ENCODE measurements at regions not wholly inside any gene's neighbourhood (a gene's known extent, or its start where the extent isn't known, plus 50 kb on each side); places are given as distances from the start of the nearest gene placed in this dataset.
"Not testable (repeated sequence)": the region's sequence is repeated elsewhere in the genome, so short reads cannot be mapped to it uniquely, and the experiment has no call there.

- FAIRE-seq (no peak), DNase-seq (ENCODE audit: insufficient read length, low spot score) (no peak)
Observed at GRCh38 chr2:167607731-167608130, 639.7 kb downstream of the STK39 start.

DNA sequence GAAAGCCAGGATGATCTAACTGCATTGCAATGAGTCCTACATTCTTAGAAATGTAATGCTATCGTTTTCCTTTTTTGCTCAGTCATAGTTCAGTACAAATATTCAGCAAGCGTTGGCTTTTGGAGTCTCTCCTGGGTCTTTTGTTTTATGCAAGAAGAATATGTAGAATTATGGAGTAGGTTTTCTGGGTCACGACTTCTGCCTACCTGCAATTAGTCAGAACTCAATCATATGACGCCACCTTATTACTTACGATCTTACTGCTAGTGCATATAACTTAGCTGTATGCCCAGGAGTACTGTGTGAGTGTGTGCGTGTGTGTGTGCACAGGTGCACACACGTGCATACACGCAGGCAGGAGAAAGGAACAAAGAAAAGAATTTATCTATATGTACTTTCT is 640.2 kb downstream of the STK39 start:
- DNase-seq (ENCODE audit: insufficient read length, low spot score) (no peak), FAIRE-seq (no peak)

- FAIRE-seq (no peak), DNase-seq (ENCODE audit: insufficient read length, low spot score) (no peak)
Observed at GRCh38 chr2:167602122-167602521, 645.3 kb downstream of the STK39 start.

DNA sequence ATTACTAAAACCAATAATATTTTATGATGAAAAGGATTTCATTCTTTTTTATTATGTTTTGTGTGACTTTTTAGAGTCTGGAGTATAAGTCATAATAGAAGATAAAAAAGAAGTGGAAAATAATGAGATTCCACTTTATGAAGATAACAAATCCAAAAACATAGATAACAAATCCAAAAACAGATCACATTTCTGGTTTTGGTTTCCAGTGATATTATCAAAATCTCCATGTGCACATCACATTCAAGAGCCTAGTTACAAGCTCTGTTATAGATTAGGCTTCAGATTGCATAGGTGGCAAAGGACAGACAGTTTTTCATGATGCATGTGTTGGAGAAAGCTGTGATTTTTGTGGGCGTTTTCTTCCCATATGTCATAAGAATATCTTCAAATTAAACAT is 648.2 kb downstream of the STK39 start:
- FAIRE-seq, result no peak
- no peak for DNase-seq (ENCODE audit: insufficient read length, low spot score)

DNA sequence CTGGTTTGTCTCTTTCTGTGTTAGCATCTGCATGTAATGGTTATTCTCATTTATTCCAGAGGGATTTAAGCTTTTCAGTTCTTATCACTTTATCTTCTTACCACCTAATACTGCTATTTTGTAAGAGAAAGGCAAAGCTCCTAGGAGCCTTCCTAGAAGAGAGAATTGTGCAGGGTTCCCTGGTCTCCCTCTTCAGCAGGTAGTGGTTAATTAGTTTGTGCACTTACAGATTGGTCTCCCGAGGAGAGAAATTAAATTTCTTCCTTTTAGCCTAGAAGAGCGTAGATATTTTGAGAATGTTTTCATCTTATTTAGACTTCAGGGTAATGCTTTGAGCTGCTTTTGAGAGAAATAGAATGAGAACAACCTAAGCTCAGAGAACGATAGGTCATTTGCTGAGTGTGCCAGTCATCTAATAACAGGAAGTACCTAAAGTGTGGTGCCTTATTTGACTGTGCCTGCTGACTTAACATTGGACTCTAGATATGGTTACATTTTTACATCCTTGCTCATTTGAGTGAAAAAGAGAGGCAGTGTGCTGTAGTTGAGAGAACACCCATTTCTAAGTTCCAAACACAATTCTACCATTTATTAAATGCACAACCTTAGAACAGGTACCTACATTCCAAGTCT is 651.4 kb downstream of the STK39 start:
- DNase-seq (ENCODE audit: insufficient read length, low spot score) (no peak), FAIRE-seq (no peak)

- FAIRE-seq (no peak), DNase-seq (ENCODE audit: insufficient read length, low spot score) (no peak)
Observed at GRCh38 chr2:167595021-167595420, 652.4 kb downstream of the STK39 start.

GRCh38 chr2:167592441-167592840 is 655.0 kb downstream of the STK39 start:
- FAIRE-seq (no peak), DNase-seq (ENCODE audit: insufficient read length, low spot score) (no peak)

GRCh38 chr2:167582619-167583018 is 664.8 kb downstream of the STK39 start:
- no peak for DNase-seq (ENCODE audit: insufficient read length, low spot score)
- no peak for FAIRE-seq

DNA sequence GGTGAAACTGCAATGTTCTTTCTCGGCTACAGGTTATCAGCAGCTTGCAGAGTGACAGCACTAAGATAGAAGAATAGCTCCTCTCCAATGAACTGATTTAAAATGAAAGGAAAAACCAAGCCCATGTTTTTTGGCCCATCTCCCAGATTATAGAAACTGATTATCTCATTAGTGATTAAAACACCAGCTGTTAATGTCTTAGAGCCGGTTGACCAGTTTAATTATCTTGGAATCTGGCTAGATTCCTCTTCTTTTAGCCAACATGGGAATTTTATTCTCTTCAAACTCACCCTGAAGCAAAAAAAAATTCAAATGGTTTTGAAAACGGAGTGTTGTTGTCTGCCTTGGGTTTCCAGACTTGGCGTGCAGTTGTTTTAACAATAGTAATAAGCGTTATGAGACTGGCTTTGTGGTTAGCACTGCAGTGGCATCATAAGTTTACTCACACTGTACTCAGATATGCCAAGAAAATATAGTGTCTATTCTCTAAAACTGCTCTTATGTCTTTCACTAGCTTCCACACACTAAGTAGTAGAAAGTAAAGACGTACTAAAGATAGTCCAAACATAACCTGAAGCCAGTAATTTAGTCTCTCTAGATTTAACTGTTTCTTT is 665.3 kb downstream of the STK39 start:
- no peak for DNase-seq (ENCODE audit: insufficient read length, low spot score)
- FAIRE-seq, result no peak

DNA sequence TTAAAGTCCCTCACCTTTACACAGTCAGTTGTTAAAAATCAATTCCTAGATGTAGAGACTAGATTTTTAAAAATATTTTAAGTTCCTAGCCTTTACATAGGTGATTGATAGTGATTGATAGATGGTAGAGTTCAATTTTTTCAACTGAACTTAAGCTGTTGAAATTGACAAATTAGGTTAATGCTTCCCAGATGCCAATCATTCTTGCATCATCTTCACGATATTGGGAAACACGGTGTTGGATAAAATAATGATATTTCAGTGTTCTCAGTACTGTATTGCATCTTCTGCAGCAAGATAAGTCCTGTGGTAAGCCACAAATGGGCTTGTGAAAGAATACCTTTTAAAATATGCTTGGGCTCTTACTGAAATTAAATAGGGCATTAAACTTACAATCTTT is 667.6 kb downstream of the STK39 start:
- DNase-seq (ENCODE audit: insufficient read length, low spot score), result no peak
- FAIRE-seq, result no peak

GRCh38 chr2:167575276-167575675 is 672.1 kb downstream of the STK39 start:
- FAIRE-seq (no peak), DNase-seq (ENCODE audit: insufficient read length, low spot score) (no peak)

DNA sequence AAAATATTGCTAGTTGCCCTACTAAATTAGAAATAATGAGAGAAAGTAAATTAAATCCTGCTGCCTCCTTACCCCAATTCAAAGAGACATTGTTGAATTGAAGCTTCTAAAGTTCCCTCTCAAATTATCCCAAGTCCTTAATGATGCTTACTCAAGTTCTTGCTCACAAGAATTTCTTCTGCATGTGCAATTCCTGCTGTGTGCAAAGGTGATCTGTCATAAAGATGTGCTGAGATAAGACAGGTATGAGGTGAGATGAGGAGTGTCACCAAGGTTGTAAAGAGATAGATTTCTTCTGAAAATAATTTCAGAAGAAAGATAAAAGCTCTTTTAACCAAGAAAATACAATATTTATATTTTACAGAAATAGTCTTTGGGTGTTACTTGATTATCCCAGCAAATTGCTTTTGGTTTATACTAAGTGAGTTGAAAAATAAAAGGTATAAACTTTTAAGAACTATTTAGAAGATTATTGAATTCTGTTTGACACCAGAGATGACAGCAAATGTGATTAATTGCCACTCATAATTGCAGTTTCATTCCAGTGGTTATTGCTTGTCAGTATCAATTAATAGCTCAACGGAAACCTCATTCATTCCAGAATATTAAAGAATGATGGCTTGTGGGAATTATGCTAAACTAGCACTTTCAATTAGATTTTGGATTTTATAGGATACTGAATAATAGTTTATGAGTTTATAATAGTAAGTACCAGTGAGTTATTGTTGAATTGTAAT is 674.3 kb downstream of the STK39 start:
- DNase-seq (ENCODE audit: insufficient read length, low spot score), result no peak
- no peak for FAIRE-seq

GRCh38 chr2:167570370-167570769 is 677.0 kb downstream of the STK39 start:
- DNase-seq (ENCODE audit: insufficient read length, low spot score) (no peak), FAIRE-seq (no peak)

GRCh38 chr2:167563885-167564619 is 675.8 kb downstream of the XIRP2 start:
- FAIRE-seq; DNase-seq (ENCODE audit: insufficient read length, low spot score): not testable (repeated sequence)

DNA sequence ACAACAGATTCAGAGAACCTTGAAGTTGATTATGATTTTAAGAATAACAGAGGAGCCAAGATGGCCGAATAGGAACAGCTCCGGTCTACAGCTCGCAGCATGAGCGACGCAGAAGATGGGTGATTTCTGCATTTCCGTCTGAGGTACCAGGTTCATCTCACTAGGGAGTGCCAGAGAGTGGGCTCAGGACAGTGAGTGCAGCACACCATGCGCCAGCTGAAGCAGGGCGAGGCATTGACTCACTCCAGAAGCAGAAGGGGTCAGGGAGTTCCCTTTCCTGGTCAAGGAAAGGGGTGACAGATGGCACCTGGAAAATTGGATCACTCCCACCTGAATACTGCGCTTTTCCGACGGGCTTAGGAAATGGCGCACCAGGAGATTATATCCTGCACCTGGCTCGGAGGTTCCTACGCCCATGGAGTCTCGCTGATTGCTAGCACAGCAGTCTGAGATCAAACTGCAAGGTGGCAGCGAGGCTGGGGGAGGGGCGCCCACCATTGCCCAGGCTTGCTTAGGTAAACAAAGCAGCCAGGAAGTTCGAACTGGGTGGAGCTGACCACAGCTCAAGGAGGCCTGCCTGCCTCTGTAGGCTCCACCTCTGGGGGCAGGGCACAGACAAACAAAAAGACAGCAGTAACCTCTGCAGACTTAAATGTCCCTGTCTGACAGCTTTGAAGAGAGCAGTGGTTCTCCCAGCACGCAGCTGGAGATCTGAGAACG is 670.2 kb downstream of the XIRP2 start:
- DNase-seq (ENCODE audit: insufficient read length, low spot score); FAIRE-seq: not testable (repeated sequence)

GRCh38 chr2:167555098-167555720 is 666.9 kb downstream of the XIRP2 start:
- FAIRE-seq (no peak), DNase-seq (ENCODE audit: insufficient read length, low spot score) (no peak)

DNA sequence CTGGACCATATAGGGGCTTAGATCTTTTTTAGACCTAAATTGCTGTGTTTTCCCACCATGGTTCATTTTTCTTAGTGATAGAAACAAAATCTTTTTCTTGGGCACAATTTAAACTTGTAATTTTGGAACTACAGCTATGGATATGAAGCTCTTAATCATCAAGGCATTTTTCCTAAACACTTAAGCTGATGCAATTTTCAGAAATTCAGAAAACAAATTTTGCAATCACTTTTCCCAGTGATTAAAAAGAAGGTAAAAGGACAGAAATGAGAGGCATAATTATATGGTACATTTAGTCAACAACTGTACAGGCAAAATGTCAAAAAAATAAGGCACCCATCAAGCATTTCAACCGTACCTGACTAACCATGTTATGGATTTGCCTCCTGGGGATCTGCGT is 665.4 kb downstream of the XIRP2 start:
- no peak for FAIRE-seq
- DNase-seq (ENCODE audit: insufficient read length, low spot score), result no peak

DNA sequence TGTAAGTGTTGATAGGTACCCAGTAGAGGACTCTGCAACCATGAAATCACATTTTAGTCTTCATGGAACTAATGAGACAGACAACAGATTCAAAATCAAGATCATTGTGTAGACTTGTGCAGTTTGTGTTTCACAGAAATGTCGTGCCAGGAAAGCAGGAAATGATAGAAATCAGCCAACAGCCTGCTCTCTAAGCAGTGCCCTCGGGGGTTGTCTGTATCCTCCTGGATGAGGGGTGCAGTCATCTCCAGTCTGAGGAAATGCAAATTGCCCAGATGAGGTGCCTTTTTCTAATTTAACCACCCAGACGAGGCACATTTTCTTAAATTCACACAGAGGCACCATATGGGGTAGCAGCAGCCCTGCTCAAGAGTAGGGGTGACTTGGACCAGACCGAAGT is 663.1 kb downstream of the XIRP2 start:
- FAIRE-seq (no peak), DNase-seq (ENCODE audit: insufficient read length, low spot score) (no peak)

DNA sequence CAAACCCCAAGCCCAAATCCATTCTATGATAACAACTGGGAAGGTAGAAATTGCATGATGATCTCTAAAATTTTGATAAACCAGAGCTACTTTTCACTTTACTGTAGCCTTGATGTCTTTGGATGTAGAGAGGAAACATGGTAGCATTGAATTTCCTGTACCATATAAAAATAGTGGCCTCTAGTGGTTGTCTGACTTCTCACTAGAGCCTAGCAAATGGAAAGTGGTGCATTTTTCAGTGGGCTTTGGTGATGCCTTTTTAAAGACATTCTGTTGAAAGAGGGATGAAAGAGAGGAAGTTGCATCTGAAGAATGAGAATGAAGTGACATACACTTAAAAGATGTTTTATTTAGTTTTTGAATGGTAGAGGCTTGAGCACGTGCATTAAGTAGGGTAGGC is 662.2 kb downstream of the XIRP2 start:
- peak; percentile 3 for DNase-seq (ENCODE audit: insufficient read length, low spot score)
- FAIRE-seq, result no peak

DNA sequence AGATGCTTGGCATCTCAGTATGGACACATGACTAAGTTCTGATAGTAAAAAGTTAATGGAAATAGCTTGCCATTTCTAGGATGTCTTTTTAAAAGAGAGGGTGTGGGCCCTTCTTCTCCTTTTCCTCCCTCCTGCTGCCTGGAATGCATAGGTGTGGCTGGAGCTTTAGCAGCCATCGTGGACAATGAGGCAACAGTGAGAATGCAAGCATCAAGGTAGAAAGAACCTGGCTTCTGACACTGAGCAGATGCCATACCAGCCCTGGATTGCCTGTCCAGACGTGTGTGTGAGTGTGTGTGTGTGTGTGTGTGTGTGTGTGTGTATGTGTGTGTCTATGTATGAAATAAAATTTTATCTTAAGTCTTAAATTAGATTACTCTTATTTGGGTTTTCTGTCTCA is 660.1 kb downstream of the XIRP2 start:
- FAIRE-seq (no peak), DNase-seq (ENCODE audit: insufficient read length, low spot score) (no peak)

Measured in HTR-8/SVneo (cell line).